ENCODE measurements at regions not wholly inside any gene's neighbourhood (a gene's known extent, or its start where the extent isn't known, plus 50 kb on each side); places are given as distances from the start of the nearest gene placed in this dataset.

GRCh38 chr5:124891179-124891578, 144.7 kb upstream of the ZNF608 start:
- H3K4me1 Mint-ChIP-seq (ENCODE audit: low read depth), result no peaks in the 10 kb centered on the region
- no peak overlapping the region for H3K27ac Mint-ChIP-seq
- no peak for TF ChIP-seq CTCF (IDR thresholded peaks at IDR 0.05)
- no peak overlapping the region for H3K27ac ChIP-seq (ENCODE audit: low read depth in 1 of 2, low read length in 2 of 2)
- no peaks in the 10 kb centered on the region for H3K27me3 Mint-ChIP-seq
- no peaks in the 10 kb centered on the region for H3K27me3 ChIP-seq (ENCODE audit: control insufficient read depth in 1 of 2, insufficient read depth in 2 of 2, low read length in 2 of 2)
- POLR2A ChIA-PET, result no interaction called here
- H3K4me1 ChIP-seq (ENCODE audit: insufficient read depth, low read length), result no peaks in the 10 kb centered on the region
- CTCF ChIA-PET, result no interaction called here
- DNase-seq (no peak), ATAC-seq (ENCODE audit: poor library complexity) (no peak)
- no peaks in the 10 kb centered on the region for H3K36me3 ChIP-seq (ENCODE audit: insufficient read depth, low read length)
- H3K4me3 ChIP-seq (ENCODE audit: low read length), result no peak overlapping the region
- H3K9me3 ChIP-seq (ENCODE audit: control insufficient read depth in 1 of 2, insufficient read depth in 1 of 2, low read length in 2 of 2), result peaks cover 0 to 15% of the 10 kb centered on the region in 2 experiments
- H3K9me3 Mint-ChIP-seq, result no peaks in the 10 kb centered on the region
- no peak overlapping the region for H3K4me3 Mint-ChIP-seq
- intact Hi-C loops (cut with DNase I, micrococcal nuclease), result no loop called here
- H3K36me3 Mint-ChIP-seq (ENCODE audit: low read depth), result no peaks in the 10 kb centered on the region

GRCh38 chr5:124892185-124892848, 145.9 kb upstream of the ZNF608 start:
- TF ChIP-seq CTCF (IDR thresholded peaks at IDR 0.05), result no peak
- intact Hi-C loops (cut with DNase I, micrococcal nuclease), result no loop called here
- DNase-seq, result no peak
- Mint-ChIP-seq H3K4me1 (ENCODE audit: low read depth) (no peaks in the 10 kb centered on the region), H3K27ac (no peak overlapping the region), H3K27me3 (no peaks in the 10 kb centered on the region), H3K4me3 (no peak overlapping the region), H3K36me3 (ENCODE audit: low read depth) (no peaks in the 10 kb centered on the region), H3K9me3 (no peaks in the 10 kb centered on the region)
- Histone ChIP-seq H3K27ac (ENCODE audit: low read depth in 1 of 2, low read length in 2 of 2) (no peak overlapping the region), H3K4me1 (ENCODE audit: insufficient read depth, low read length) (no peaks in the 10 kb centered on the region), H3K9me3 (ENCODE audit: control insufficient read depth in 1 of 2, insufficient read depth in 1 of 2, low read length in 2 of 2) (peaks cover 0 to 15% of the 10 kb centered on the region in 2 experiments), H3K4me3 (ENCODE audit: low read length) (no peak overlapping the region), H3K36me3 (ENCODE audit: insufficient read depth, low read length) (no peaks in the 10 kb centered on the region), H3K27me3 (ENCODE audit: control insufficient read depth in 1 of 2, insufficient read depth in 2 of 2, low read length in 2 of 2) (no peaks in the 10 kb centered on the region)
- CTCF ChIA-PET, result no interaction called here
- no peak for ATAC-seq (ENCODE audit: poor library complexity)
- POLR2A ChIA-PET, result no interaction called here

GRCh38 chr5:124894541-124894940, 148.1 kb upstream of the ZNF608 start:
- Mint-ChIP-seq H3K4me3 (no peak overlapping the region), H3K36me3 (ENCODE audit: low read depth) (no peaks in the 10 kb centered on the region), H3K9me3 (no peaks in the 10 kb centered on the region), H3K27ac (no peak overlapping the region), H3K27me3 (no peaks in the 10 kb centered on the region), H3K4me1 (ENCODE audit: low read depth) (no peaks in the 10 kb centered on the region)
- ChIA-PET POLR2A (no interaction called here), CTCF (no interaction called here)
- no peak for DNase-seq
- H3K27ac ChIP-seq (ENCODE audit: low read depth in 1 of 2, low read length in 2 of 2), result no peak overlapping the region
- H3K9me3 ChIP-seq (ENCODE audit: control insufficient read depth in 1 of 2, insufficient read depth in 1 of 2, low read length in 2 of 2), result peaks cover 0 to 15% of the 10 kb centered on the region in 2 experiments
- TF ChIP-seq CTCF (IDR thresholded peaks at IDR 0.05), result no peak
- no peaks in the 10 kb centered on the region for H3K4me1 ChIP-seq (ENCODE audit: insufficient read depth, low read length)
- H3K4me3 ChIP-seq (ENCODE audit: low read length), result no peak overlapping the region
- no peaks in the 10 kb centered on the region for H3K36me3 ChIP-seq (ENCODE audit: insufficient read depth, low read length)
- no peaks in the 10 kb centered on the region for H3K27me3 ChIP-seq (ENCODE audit: control insufficient read depth in 1 of 2, insufficient read depth in 2 of 2, low read length in 2 of 2)
- intact Hi-C loops (cut with DNase I, micrococcal nuclease), result no loop called here
- ATAC-seq (ENCODE audit: poor library complexity), result no peak

Measured in CD4-positive, alpha-beta T cell (primary cell).